ENCODE measurements at regions not wholly inside any gene's neighbourhood (a gene's known extent, or its start where the extent isn't known, plus 50 kb on each side); places are given as distances from the start of the nearest gene placed in this dataset.

- no peak for DNase-seq
Observed at GRCh38 chr15:68871507-68871906, 50.8 kb upstream of the ANP32A start.

- no peak for DNase-seq
Observed at GRCh38 chr15:68874788-68875187, 54.1 kb upstream of the ANP32A start.

GRCh38 chr15:68875377-68876116 is 54.8 kb upstream of the SPESP1 start:
- peak; percentile 90 to 96 (median 93) for DNase-seq

GRCh38 chr15:68877626-68878025 is 52.7 kb upstream of the SPESP1 start:
- no peak for DNase-seq

GRCh38 chr15:68880382-68880781 is 49.9 kb upstream of the SPESP1 start:
- no peak for DNase-seq

Measured in muscle of back (tissue), 3 donors.